OCI-LY3 (cell line): ENCODE measurements at regions not wholly inside any gene's neighbourhood (a gene's known extent, or its start where the extent isn't known, plus 50 kb on each side); places are given as distances from the start of the nearest gene placed in this dataset.

Experiments used
- EZH2phosphoT487 ChIP-seq: fragments of 200-600 bp; shearing (Covaris generic); IDR thresholded peaks from 2 replicates; pipeline ENCODE4 v1.6.1; 2018; ENCODE audit warnings: antibody characterized with exemption, mixed run types, low read depth
- TF ChIP-seq, protein P1 (sequence below): fragments of 200-600, 300-600 bp; sonication (generic); IDR thresholded peaks from 2 replicates; pipeline ENCODE4 v1.5.1; 2014; ENCODE audit warnings: antibody characterized with exemption, low read length, low read depth

DNA sequence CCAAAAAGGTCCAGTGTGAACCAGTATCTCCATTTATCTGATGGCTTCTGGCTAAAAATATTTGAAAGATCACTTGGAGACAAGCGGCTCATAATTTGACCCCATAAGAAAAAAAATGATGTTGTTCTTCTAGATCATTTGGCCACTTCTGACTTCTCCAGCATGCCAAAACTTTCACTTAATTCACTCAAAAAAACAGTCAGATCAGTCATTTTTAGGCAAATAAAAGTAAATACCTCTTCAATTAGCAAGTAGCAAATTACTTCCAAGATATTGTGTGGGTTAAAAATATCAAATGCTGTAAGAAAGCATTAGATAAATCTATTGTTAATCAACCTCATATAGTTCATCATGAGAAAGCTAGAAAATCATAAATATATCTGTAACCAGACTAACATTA, 106.0 kb downstream of the ZC3H11B start:
- no peak for TF ChIP-seq EZH2phosphoT487
- TF ChIP-seq, protein P1, sequence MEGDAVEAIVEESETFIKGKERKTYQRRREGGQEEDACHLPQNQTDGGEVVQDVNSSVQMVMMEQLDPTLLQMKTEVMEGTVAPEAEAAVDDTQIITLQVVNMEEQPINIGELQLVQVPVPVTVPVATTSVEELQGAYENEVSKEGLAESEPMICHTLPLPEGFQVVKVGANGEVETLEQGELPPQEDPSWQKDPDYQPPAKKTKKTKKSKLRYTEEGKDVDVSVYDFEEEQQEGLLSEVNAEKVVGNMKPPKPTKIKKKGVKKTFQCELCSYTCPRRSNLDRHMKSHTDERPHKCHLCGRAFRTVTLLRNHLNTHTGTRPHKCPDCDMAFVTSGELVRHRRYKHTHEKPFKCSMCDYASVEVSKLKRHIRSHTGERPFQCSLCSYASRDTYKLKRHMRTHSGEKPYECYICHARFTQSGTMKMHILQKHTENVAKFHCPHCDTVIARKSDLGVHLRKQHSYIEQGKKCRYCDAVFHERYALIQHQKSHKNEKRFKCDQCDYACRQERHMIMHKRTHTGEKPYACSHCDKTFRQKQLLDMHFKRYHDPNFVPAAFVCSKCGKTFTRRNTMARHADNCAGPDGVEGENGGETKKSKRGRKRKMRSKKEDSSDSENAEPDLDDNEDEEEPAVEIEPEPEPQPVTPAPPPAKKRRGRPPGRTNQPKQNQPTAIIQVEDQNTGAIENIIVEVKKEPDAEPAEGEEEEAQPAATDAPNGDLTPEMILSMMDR = no peak
